IPS-15b (cell line): ENCODE measurements at regions not wholly inside any gene's neighbourhood (a gene's known extent, or its start where the extent isn't known, plus 50 kb on each side); places are given as distances from the start of the nearest gene placed in this dataset.

Source experiments
- H3K27me3 ChIP-seq: one replicate; pipeline ENCODE4 v1.6.1; 2013; ENCODE audit warnings: low read length; ENCODE audit not compliant: control insufficient read depth, insufficient read depth
- H3K36me3 ChIP-seq: one replicate; pipeline ENCODE4 v1.6.1; 2013; ENCODE audit warnings: low read length; ENCODE audit not compliant: control insufficient read depth, insufficient read depth
- H3K4me1 ChIP-seq: one replicate; pipeline ENCODE4 v1.6.1; 2013; ENCODE audit warnings: mild to moderate bottlenecking, low read length; ENCODE audit not compliant: control insufficient read depth, insufficient read depth
- H3K4me3 ChIP-seq: one replicate; pipeline ENCODE4 v1.5.1; 2013; ENCODE audit warnings: low read depth, low read length
- H3K9ac ChIP-seq: one replicate; pipeline ENCODE4 v1.6.1; 2013; ENCODE audit warnings: low read depth, mild to moderate bottlenecking, low read length
- H3K9me3 ChIP-seq: one replicate; pipeline ENCODE4 v1.6.1; 2013; ENCODE audit warnings: mild to moderate bottlenecking, low read length; ENCODE audit not compliant: control insufficient read depth, insufficient read depth

DNA sequence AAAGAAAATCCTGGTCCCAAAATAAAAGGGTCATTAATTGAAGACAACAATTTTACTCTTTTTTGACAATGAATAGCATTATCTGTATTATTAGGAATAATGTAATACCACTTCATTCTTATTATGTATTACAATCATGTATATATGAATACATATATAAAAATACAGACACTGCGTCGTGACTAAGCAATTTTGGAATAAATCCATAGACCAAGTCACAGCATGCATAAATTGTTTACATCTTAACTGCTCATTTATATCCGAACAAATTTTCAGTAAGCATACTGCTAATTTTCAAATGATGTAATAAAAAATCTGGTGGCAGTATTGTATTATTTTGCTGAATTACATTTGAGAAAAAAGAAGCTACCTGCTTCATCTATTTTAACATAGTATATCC is 321.6 kb upstream of the PITX2 start:
- no peaks in the 10 kb centered on the region for H3K4me1 ChIP-seq
- no peak overlapping the region for H3K4me3 ChIP-seq
- no peaks in the 10 kb centered on the region for H3K36me3 ChIP-seq
- H3K9me3 ChIP-seq, result no peaks in the 10 kb centered on the region
- H3K9ac ChIP-seq, result no peak overlapping the region
- no peaks in the 10 kb centered on the region for H3K27me3 ChIP-seq

DNA sequence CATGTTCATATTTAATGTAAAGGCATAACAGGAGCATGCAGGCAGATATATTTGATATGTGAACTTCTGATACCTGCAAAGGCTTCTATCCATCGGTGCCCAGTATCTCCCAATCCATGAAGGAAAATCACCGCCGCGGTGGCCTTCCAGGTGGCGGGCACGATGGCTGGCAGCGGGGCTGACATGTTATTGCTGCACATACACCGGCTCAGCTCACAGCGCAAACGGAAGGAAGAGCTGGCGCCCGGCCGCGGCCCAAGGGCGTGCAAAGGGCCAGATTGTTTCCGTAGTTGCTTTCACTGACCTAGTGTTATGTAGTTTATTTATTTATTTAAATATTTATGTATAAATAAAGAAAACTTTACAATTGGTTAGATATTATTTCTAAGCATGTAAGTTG is 322.7 kb upstream of the PITX2 start:
- H3K9ac ChIP-seq, result no peak overlapping the region
- no peak overlapping the region for H3K4me3 ChIP-seq
- no peaks in the 10 kb centered on the region for H3K27me3 ChIP-seq
- no peaks in the 10 kb centered on the region for H3K36me3 ChIP-seq
- no peaks in the 10 kb centered on the region for H3K4me1 ChIP-seq
- H3K9me3 ChIP-seq, result no peaks in the 10 kb centered on the region

DNA sequence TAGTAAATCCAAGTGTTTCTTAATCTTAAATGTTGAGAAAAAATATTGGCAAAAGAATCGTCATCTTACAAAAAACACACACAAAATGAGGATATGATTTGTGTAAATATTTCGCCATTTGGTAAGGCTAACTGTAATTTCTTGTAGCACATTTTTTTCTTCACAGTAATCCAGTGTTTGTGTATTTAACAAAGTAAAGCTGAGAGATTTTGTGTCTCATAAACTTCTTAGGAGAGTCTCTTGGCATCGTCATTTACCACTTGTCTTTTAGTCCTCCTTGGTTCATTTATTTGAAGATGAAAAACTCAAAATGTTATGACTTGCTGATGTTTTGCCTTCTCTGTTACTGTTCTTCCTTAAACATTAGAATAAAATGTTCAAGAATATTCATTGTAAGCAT is 326.7 kb upstream of the PITX2 start:
- Histone ChIP-seq H3K4me3 (no peak overlapping the region), H3K4me1 (no peaks in the 10 kb centered on the region), H3K36me3 (no peaks in the 10 kb centered on the region), H3K9ac (no peak overlapping the region), H3K27me3 (no peaks in the 10 kb centered on the region), H3K9me3 (no peaks in the 10 kb centered on the region)

DNA sequence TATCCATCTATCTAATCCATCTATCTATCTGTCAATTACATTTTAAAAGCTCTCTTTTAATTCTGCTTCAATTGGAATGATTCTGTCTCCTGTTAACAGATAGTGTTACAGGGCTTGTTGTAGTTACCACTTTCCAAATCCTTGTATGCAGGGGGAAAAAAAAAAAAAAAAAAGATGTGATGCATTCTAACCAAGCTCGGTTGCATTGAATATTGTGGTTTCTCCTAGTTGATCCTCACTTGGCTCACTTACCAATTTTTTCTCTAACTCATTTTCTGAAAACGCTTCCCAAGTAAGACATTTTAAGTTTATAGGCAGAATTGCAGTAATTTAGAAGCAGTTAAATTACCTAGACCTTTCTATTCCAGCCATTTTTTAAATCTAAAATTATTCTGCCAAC is 327.9 kb upstream of the PITX2 start:
- Histone ChIP-seq H3K4me1 (no peaks in the 10 kb centered on the region), H3K4me3 (no peak overlapping the region), H3K27me3 (no peaks in the 10 kb centered on the region), H3K9me3 (no peaks in the 10 kb centered on the region), H3K9ac (no peak overlapping the region), H3K36me3 (no peaks in the 10 kb centered on the region)

DNA sequence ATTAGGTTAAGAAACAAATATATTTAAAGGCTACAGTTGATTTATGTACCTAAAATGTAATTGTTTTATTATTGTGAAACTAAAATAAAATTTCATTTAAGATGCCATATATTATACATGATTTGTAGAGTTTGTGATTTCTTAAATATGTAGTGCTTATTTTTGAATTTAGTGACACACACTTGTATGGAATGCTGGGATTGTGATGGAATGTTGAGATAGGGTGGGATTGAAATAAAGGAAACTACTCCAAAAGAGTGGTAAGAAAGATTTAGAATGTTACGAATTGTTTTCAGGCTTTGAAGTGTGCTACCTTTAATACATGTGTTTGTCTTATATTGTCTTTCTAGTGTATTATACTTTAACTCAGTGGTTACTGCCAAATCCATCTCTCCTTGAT is 330.3 kb upstream of the PITX2 start:
- Histone ChIP-seq H3K4me3 (no peak overlapping the region), H3K36me3 (no peaks in the 10 kb centered on the region), H3K27me3 (no peaks in the 10 kb centered on the region), H3K9me3 (no peaks in the 10 kb centered on the region), H3K9ac (no peak overlapping the region), H3K4me1 (no peaks in the 10 kb centered on the region)

DNA sequence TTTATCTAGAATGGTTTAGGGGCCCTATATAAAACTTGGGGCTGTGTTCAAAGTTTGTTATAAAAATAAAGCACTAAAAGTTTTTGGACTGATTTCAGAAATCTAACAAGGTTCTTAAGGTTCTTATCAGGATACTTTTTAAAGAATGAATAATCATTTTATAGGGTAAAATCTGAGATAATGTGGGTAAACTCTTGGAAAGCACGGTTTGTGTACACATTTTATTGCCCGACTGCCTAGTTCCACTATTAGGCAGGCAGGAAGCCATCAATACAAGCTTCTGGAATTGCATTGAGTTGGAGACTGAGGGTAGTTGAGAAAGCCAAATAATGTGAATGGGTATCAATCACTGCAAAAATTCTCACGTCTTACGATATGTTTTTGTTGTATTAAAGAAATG is 331.0 kb upstream of the PITX2 start:
- H3K27me3 ChIP-seq, result no peaks in the 10 kb centered on the region

DNA sequence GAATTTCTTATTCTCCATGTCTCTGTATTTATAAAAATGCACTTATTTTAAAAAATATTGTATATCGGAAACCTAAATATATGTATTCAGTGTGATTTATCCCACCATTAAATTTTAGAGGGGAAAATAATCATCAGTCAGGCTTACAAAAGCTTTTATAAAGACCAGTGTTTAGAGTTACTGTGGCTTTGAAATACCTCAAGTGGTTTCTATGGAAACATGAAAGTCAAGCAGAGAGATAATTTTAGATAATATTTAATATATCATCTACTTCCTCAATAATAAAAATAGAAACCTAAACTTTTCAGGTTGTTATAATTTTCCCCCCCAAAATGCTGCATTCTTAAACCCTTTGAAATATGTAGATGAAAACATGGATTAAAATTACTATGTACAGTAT is 332.9 kb upstream of the PITX2 start:
- no peaks in the 10 kb centered on the region for H3K27me3 ChIP-seq

More for the DNA sequence above, 331.0 kb upstream of the PITX2 start:
- H3K4me1 ChIP-seq, result no peaks in the 10 kb centered on the region
- no peak overlapping the region for H3K4me3 ChIP-seq
- no peaks in the 10 kb centered on the region for H3K9me3 ChIP-seq
- no peak overlapping the region for H3K9ac ChIP-seq
- no peaks in the 10 kb centered on the region for H3K36me3 ChIP-seq

DNA sequence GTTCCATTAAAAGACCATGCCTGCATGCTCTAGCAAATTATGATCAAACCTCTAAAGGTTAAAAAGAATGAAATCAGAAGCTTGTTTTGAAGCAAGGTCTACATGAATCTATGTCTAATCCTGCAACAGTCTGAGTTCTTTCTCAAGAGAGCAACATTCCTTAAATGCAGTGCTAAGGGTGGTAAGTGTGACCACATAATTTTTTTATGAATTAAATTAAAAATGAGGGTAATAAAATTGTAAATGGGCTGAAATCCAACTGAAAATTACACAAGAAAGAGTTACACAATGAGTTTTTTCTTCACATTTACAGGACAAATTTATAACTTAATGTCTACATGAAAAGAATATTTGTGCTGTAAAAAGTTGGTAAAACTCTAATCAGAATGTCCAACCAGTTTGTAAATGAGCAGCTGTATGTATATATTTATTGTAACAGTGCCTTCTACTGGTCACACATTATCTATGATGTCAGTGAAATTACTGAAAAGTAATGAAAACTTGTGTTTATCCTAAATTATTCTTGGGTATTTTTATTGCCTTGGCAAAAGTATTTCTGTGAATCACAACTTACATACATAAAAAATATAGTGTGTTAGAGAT is 336.3 kb upstream of the PITX2 start:
- Histone ChIP-seq H3K4me1 (no peaks in the 10 kb centered on the region), H3K9ac (no peak overlapping the region), H3K36me3 (no peaks in the 10 kb centered on the region), H3K9me3 (no peaks in the 10 kb centered on the region), H3K27me3 (no peaks in the 10 kb centered on the region), H3K4me3 (no peak overlapping the region)

More for the DNA sequence above, 332.9 kb upstream of the PITX2 start:
- H3K4me1 ChIP-seq, result no peaks in the 10 kb centered on the region
- no peaks in the 10 kb centered on the region for H3K36me3 ChIP-seq
- H3K9ac ChIP-seq, result no peak overlapping the region
- H3K4me3 ChIP-seq, result no peak overlapping the region
- H3K9me3 ChIP-seq, result no peaks in the 10 kb centered on the region

DNA sequence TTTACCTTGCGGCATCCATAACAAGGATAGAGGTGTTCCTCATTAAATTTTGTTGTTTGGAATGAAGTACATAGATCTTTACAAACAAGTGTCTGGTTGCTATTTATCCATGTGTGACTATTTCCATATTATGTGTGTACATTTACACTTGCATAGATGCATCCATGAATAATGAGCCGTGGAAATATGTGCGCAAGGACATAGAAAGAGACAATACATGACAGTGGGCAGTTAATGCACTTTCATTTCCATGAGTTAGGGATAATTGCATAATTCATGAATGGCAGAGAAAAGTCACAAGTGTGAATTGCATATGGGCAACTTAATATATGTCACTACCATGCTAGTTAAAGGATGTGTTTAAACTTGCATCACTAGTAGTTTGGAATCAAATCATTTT is 338.2 kb upstream of the PITX2 start:
- H3K27me3 ChIP-seq, result no peaks in the 10 kb centered on the region
- no peaks in the 10 kb centered on the region for H3K9me3 ChIP-seq
- H3K36me3 ChIP-seq, result no peaks in the 10 kb centered on the region
- no peak overlapping the region for H3K4me3 ChIP-seq
- no peak overlapping the region for H3K9ac ChIP-seq
- H3K4me1 ChIP-seq, result no peaks in the 10 kb centered on the region

DNA sequence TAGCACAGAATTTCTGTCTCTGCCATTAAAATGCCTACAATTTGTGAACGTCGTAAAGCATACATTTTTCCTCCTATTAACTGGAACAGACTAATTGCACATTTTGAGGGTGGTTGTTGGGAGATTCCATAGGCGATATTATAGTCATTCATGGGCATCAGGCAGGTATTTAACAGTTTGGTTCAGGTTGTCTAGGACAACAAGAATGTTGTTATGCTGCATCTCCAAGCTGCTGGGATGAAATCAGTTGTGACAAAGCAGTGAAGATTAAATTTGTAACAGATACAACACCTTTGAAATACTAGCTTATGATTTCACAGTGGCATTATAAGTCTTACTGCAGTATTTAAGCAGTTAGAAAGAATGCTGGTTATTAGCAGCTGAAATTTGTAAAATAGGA is 339.7 kb upstream of the PITX2 start:
- H3K36me3 ChIP-seq, result no peaks in the 10 kb centered on the region
- no peaks in the 10 kb centered on the region for H3K4me1 ChIP-seq
- H3K27me3 ChIP-seq, result no peaks in the 10 kb centered on the region
- H3K9ac ChIP-seq, result no peak overlapping the region
- H3K4me3 ChIP-seq, result no peak overlapping the region
- no peaks in the 10 kb centered on the region for H3K9me3 ChIP-seq

DNA sequence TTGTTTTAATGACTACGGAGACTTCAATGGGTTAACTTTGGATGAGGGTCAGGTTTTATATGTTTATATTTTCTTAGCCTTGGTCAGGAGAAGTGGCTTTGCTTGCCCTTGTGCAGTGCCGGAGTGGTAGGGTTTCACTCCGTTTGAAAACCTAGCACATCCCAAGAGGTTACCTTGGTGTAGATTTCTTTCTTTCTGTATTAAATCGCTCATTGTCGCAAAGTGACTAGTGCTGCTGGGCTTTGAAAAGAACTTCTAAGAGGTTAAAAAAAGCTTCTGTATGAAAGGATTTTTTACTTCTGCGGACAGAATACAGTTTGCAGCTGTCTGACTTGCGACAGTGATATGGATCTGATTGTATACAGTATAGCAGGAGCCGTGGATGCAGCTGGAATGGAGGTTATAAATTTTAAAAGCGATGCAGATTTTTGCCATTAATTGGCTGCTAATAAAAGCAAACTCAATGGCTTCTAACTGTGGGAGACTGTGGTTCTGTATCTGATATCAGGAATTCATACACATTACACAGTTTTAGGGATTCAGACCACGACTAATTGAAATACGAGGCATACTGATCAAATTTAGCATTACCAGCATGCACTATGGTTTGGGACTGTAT is 340.9 kb upstream of the PITX2 start:
- Histone ChIP-seq H3K4me3 (no peak overlapping the region), H3K9me3 (no peaks in the 10 kb centered on the region), H3K36me3 (no peaks in the 10 kb centered on the region), H3K27me3 (no peaks in the 10 kb centered on the region), H3K9ac (no peak overlapping the region), H3K4me1 (no peaks in the 10 kb centered on the region)

DNA sequence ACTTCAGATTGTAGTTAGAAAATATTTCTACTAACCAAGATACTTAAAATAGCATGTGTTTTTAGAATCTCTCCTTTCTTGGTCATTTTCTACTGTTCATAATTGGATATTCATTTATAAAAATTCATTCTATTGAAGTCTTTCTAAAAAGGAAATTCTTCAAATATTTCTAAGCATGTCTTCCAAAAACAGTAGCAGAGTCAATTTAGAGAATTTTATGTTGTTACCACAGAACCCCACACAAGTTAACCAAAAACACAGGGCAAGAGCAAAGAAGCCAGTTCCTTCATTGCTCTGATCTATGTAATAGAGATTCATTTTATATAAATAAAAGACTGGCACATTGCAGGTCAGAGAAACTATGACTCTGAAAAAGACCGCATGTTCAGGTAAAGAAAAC is 345.1 kb upstream of the PITX2 start:
- no peaks in the 10 kb centered on the region for H3K9me3 ChIP-seq
- H3K4me1 ChIP-seq, result peaks cover 2% of the 10 kb centered on the region
- no peak overlapping the region for H3K4me3 ChIP-seq
- H3K27me3 ChIP-seq, result no peaks in the 10 kb centered on the region
- H3K9ac ChIP-seq, result no peak overlapping the region
- H3K36me3 ChIP-seq, result no peaks in the 10 kb centered on the region
